HEK293T (cell line): ENCODE measurements at regions not wholly inside any gene's neighbourhood (a gene's known extent, or its start where the extent isn't known, plus 50 kb on each side); places are given as distances from the start of the nearest gene placed in this dataset.

Source experiments
- BHLHE40 ChIP-seq: fragments of 450-650 bp; IDR thresholded peaks from 2 replicates; pipeline ENCODE4 v1.6.1; 2016; ENCODE audit warnings: mild to moderate bottlenecking, moderate library complexity, borderline replicate concordance
- NFRKB ChIP-seq: fragments of 450-650 bp; IDR thresholded peaks from 2 replicates; pipeline ENCODE4 v1.6.1; 2016; ENCODE audit warnings: mild to moderate bottlenecking, moderate library complexity
- SP1 ChIP-seq: fragments of 450-650 bp; IDR thresholded peaks from 2 replicates; pipeline ENCODE4 v1.6.1; 2017
- TF ChIP-seq, protein P1 (sequence below): fragments of 450-650 bp; IDR thresholded peaks from 2 replicates; pipeline ENCODE4 v1.6.1; 2016

DNA sequence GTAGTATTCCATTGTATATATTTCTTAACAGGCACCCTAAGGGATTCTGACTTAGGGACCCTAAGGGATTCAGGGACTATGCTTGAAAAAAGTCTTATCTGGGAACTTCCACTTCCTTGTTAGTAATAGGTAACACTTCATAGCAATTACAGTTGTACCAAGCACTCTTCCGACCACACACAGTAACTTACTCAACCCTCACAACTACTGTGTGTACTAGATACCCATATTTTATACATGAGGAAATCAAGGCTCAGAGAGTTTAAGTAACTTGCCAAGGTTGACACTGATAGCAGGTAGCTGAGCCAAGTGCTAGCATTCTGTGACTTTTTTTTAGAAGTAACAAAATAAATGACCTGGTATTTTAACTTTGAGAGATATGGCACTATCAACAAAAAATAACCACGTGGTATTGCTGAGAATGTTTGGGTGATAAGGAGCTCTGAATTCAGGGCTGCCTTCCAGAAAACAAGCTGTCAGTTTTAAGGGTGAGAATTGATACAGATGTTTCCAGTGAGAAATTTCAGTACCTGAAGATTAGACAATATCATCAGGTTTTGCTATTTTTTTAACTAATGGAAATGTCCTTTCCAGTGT lies 210.3 kb upstream of the SUCLG2 start:
- TF ChIP-seq, protein P1, sequence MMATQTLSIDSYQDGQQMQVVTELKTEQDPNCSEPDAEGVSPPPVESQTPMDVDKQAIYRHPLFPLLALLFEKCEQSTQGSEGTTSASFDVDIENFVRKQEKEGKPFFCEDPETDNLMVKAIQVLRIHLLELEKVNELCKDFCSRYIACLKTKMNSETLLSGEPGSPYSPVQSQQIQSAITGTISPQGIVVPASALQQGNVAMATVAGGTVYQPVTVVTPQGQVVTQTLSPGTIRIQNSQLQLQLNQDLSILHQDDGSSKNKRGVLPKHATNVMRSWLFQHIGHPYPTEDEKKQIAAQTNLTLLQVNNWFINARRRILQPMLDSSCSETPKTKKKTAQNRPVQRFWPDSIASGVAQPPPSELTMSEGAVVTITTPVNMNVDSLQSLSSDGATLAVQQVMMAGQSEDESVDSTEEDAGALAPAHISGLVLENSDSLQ = no peak
- TF ChIP-seq SP1 (no peak), NFRKB (no peak), BHLHE40 (no peak)
